ENCODE measurements at regions not wholly inside any gene's neighbourhood (a gene's known extent, or its start where the extent isn't known, plus 50 kb on each side); places are given as distances from the start of the nearest gene placed in this dataset.

- intact Hi-C loops (cut with DNase I), result no loop called here
- no peak for TF ChIP-seq POLR2A (IDR thresholded peaks at IDR 0.05)
- no peak for TF ChIP-seq CTCF (IDR thresholded peaks at IDR 0.05)
- Histone ChIP-seq H3K4me3 (no peak overlapping the region), H3K9me3 (no peaks in the 10 kb centered on the region), H3K4me1 (peaks cover 0 to 13% (median 0%) of the 10 kb centered on the region in 3 donors), H3K27ac (no peak overlapping the region), H3K27me3 (no peaks in the 10 kb centered on the region), H3K36me3 (no peaks in the 10 kb centered on the region)
- WGBS, 2 donors, result 71 to 84% methylated on average over 3 of the region's 3 CpGs
- DNase-seq, result no peak
Measured at GRCh38 chr9:84586662-84587061, 82.9 kb upstream of the NTRK2 start.

- H3K4me3 ChIP-seq, result no peak overlapping the region
- no peak for DNase-seq
- no peak overlapping the region for H3K27ac ChIP-seq
- peaks cover 0 to 17% (median 0%) of the 10 kb centered on the region in 3 donors for H3K4me1 ChIP-seq
- 62 to 72% methylated on average over 3 of the region's 3 CpGs for WGBS, 2 donors
- H3K9me3 ChIP-seq, result no peaks in the 10 kb centered on the region
- H3K36me3 ChIP-seq, result no peaks in the 10 kb centered on the region
- TF ChIP-seq POLR2A (IDR thresholded peaks at IDR 0.05), result no peak
- TF ChIP-seq CTCF (IDR thresholded peaks at IDR 0.05), result no peak
- no peaks in the 10 kb centered on the region for H3K27me3 ChIP-seq
- intact Hi-C loops (cut with DNase I), result no loop called here
Measured at GRCh38 chr9:84587153-84587552, 82.4 kb upstream of the NTRK2 start.

GRCh38 chr9:84589542-84589941 lies 80.0 kb upstream of the NTRK2 start:
- 56 to 69% methylated on average over 1 of the region's 1 CpG for WGBS, 2 donors
- Histone ChIP-seq H3K27me3 (no peaks in the 10 kb centered on the region), H3K9me3 (no peaks in the 10 kb centered on the region), H3K4me3 (no peak overlapping the region), H3K4me1 (peaks cover 0 to 38% (median 7%) of the 10 kb centered on the region in 3 donors), H3K27ac (no peak overlapping the region), H3K36me3 (no peaks in the 10 kb centered on the region)
- TF ChIP-seq CTCF (IDR thresholded peaks at IDR 0.05), result no peak
- no peak for TF ChIP-seq POLR2A (IDR thresholded peaks at IDR 0.05)
- intact Hi-C loops (cut with DNase I), result no loop called here
- no peak for DNase-seq

- 87 to 92% methylated on average over 4 of the region's 4 CpGs for WGBS, 2 donors
- no peak for DNase-seq
- H3K27me3 ChIP-seq, result no peaks in the 10 kb centered on the region
Measured at GRCh38 chr9:84590706-84591105, 78.8 kb upstream of the NTRK2 start.

GRCh38 chr9:84592918-84593317 lies 76.6 kb upstream of the NTRK2 start:
- no peaks in the 10 kb centered on the region for H3K9me3 ChIP-seq
- intact Hi-C loops (cut with DNase I), result no loop called here
- 45 to 51% methylated on average over 4 of the region's 4 CpGs for WGBS, 2 donors

More at GRCh38 chr9:84590706-84591105, 78.8 kb upstream of the NTRK2 start:
- Histone ChIP-seq H3K4me1 (peaks cover 0 to 38% (median 7%) of the 10 kb centered on the region in 3 donors), H3K4me3 (no peak overlapping the region), H3K27ac (no peak overlapping the region), H3K36me3 (no peaks in the 10 kb centered on the region), H3K9me3 (no peaks in the 10 kb centered on the region)
- TF ChIP-seq POLR2A (IDR thresholded peaks at IDR 0.05), result no peak
- no peak for TF ChIP-seq CTCF (IDR thresholded peaks at IDR 0.05)
- intact Hi-C loops (cut with DNase I), result no loop called here

More at GRCh38 chr9:84592918-84593317, 76.6 kb upstream of the NTRK2 start:
- no peak for DNase-seq
- H3K4me3 ChIP-seq, result no peak overlapping the region
- TF ChIP-seq CTCF (IDR thresholded peaks at IDR 0.05), result no peak
- no peak for TF ChIP-seq POLR2A (IDR thresholded peaks at IDR 0.05)
- H3K27me3 ChIP-seq, result no peaks in the 10 kb centered on the region
- no peaks in the 10 kb centered on the region for H3K36me3 ChIP-seq
- peak overlapping the region; percentile 15 to 68 (median 58) for H3K27ac ChIP-seq
- H3K4me1 ChIP-seq, result peaks cover 0 to 44% (median 7%) of the 10 kb centered on the region in 3 donors

Data from esophagus squamous epithelium (tissue), 5 donors.